HG02938 (cell line): ENCODE measurements at regions not wholly inside any gene's neighbourhood (a gene's known extent, or its start where the extent isn't known, plus 50 kb on each side); places are given as distances from the start of the nearest gene placed in this dataset.

Experiments used
- ATAC-seq: cut with Tn5 transposase; IDR thresholded peaks from one replicate; pipeline ENCODE4 v1.9.1; 2021; ENCODE audit warnings: mild to moderate bottlenecking, moderate library complexity; ENCODE audit not compliant: unreplicated experiment

- no peak for ATAC-seq
Observed at GRCh38 chr12:30828686-30829085, 73.9 kb upstream of the CAPRIN2 start.

- no peak for ATAC-seq
Observed at GRCh38 chr12:30827101-30828066, 72.6 kb upstream of the CAPRIN2 start.

DNA sequence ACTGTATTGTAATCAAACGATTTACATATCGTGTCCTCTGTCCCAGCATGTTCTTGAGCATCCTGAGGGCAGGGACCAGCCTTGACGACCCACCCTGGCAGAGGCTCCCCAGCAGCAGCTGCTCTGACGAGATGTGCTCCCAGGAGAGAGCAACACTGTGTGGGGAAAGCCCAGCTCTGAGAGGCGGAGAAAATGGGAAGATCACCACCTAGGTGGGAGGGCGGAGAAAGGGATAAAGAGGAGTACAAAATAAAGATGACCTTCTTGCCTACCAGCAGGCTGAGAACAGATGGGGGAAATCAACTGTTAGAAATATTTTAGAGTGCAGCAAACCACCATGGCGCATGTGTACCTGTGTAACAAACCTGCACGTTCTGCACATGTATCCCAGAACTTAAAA lies 71.5 kb upstream of the CAPRIN2 start:
- ATAC-seq: no peak

- ATAC-seq: no peak
Observed at GRCh38 chr12:30825341-30825740, 70.6 kb upstream of the CAPRIN2 start.

DNA sequence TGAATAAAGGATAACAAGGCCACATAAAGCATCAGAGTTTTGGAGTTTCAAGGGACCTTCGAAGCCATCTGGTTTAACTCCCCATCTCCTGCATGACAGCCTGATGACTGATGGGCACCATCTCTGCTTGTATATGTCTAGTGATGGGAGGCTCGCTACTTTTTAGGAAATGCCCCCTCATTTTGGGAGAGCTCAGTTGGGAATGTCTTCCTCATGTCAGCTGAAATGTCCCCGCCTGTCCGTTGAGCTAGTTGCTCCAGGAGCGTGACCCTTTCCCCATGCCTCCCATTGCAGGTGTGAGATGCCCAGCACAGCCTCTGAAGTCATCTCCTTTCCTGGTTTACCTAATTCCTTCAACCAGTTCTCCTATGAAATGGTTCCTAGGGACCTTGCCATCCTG lies 69.6 kb upstream of the CAPRIN2 start:
- no peak for ATAC-seq

- no peak for ATAC-seq
Observed at GRCh38 chr12:30823764-30824163, 69.0 kb upstream of the CAPRIN2 start.

GRCh38 chr12:30823156-30823699 lies 68.5 kb upstream of the CAPRIN2 start:
- no peak for ATAC-seq

- no peak for ATAC-seq
Observed at GRCh38 chr12:30822385-30823155, 67.8 kb upstream of the CAPRIN2 start.

DNA sequence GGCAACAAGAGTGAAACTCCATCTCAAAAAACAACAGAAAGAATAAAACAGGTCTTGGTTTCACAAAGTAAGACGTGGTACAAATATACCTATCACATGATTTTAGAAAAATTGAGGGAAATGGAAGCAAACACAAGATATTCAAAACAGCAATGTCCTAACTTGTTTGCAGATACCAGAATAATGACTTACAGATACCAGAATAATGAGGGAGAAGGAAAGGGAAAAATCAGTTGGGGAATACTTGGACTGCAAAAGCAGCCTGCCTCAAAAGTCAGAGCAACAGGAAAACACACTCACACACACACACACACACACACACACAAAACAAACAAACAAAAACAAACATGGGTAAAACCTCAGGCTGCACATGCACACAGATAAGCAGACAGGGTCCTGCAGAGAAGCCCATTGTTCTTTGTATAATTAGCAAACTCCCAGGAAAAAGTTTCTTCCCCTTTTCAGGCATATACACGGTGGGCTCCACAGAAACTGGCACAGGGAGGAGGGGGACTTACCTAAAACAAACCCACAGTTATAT lies 65.7 kb upstream of the CAPRIN2 start:
- no peak for ATAC-seq

DNA sequence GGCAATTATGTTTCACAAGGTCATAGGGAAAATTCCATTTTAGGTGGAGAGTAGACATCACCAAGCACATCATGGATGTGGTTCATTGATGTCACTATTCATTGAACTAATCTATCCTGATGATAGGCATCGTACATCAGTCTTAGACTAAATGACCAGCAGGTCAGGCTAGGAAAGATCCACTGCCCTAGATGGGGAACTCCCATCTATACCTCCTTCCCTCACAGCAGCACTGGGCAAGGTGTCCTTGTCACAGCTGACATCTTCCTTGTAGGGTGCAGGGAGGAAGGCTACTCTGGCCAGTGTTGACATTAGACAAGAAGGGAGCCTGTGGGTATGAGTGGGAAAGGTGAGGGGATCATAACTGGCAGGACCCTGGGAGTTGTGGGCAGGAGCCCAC lies 63.8 kb upstream of the CAPRIN2 start:
- ATAC-seq: no peak

DNA sequence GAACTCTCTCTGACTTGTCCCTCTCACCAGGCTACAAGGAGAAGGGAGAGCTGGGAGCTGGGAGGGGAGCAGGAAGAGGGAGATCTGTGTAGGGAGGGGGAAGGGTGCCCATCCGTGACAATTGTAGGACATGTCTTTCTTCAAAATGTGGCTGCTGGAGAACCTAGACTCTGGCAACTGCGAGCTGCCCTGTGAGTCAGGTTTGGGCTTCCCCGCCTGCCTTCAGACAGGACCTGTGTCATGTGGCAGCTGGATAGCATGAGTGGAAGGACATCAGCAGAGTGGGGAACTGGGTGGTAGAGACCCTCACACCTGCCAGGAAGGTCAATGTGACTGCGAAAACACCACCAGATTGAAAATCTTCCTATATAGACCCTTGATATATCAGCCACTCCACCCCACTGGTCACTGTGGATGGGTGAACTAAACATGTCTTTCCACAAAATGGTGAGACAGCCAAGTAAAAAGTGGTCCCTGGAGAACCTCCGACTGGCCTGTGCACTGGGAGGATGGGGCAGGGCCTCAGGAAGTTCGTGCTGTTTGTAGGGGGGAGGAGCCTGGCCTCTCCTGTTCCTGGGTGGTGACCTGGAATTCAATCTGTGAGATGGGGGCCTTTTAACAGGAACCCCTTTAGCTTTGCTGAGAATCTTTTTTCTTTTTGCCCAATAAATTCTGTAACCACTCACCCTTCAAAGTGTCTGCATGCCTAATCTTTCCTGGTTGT lies 62.2 kb upstream of the CAPRIN2 start:
- no peak for ATAC-seq

DNA sequence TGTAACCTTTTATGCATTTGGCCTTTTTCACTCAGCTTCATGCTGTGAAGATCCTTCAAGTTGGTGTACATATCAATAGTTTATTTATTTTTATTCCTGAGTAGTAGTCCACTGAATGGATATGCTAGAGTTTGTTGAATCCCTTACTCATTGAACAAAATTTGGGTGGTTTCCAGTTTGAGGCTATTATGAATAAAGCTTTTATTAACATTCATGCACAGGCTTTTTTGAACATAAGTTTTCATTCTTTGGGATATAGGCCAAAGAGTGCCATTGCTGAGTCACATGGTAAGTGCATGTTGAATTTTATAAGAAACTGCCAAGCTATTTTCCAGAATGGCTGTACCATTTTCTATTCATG lies 59.5 kb upstream of the CAPRIN2 start:
- ATAC-seq: no peak

- ATAC-seq: no peak
Observed at GRCh38 chr12:30813525-30814294, 59.0 kb upstream of the CAPRIN2 start.

DNA sequence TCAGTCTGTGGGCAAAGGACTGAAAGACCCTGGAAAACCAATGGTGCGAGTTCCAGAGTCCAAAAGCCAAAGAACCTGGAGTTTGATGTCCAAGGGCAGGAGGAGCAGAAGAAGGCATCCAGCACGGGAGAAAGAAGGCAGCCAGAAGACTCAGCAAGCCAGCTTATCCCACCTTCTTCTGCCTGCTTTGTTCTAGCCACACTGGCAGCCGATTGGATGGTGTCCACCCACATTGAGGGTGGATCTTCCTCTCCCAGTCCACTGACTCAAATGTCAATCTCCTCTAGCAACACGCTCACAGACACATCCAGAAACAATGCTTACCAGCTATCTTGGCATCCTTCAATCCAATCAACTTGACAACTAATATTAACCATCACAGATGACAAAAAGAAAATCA lies 57.2 kb upstream of the CAPRIN2 start:
- no peak for ATAC-seq

DNA sequence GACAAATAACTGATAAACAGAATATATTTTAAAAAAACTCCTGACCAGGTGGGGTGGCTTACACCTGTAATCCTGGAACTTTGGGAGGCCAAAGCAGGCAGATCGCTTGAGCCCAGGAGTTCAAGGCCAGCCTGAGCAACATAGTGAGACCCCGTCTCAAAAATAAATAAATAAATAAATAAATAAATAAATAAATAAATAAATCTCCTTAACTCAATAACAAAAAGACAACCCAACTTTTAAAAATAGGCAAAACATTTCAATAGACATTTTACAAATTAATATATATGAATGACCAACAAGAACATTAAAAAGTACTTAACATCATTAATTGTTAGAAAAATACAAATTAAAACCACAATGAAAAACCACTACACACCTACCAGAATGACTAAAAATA lies 56.2 kb upstream of the CAPRIN2 start:
- no peak for ATAC-seq

DNA sequence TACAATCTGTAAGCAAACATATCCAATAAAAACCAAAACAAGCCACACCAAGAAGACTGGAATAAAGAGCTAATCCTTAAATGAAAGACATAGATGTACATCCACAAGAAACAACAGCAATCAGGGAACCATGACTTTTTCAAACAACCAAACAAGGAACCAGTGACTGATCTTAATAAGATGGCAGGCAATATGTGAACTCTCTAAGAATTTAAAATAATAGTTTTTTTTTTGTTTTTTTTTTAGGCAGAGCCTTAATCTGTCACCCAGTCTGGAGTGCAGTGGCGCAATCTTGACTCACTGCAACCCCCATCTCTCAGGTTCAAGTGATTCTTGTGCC lies 52.9 kb upstream of the CAPRIN2 start:
- ATAC-seq: no peak

DNA sequence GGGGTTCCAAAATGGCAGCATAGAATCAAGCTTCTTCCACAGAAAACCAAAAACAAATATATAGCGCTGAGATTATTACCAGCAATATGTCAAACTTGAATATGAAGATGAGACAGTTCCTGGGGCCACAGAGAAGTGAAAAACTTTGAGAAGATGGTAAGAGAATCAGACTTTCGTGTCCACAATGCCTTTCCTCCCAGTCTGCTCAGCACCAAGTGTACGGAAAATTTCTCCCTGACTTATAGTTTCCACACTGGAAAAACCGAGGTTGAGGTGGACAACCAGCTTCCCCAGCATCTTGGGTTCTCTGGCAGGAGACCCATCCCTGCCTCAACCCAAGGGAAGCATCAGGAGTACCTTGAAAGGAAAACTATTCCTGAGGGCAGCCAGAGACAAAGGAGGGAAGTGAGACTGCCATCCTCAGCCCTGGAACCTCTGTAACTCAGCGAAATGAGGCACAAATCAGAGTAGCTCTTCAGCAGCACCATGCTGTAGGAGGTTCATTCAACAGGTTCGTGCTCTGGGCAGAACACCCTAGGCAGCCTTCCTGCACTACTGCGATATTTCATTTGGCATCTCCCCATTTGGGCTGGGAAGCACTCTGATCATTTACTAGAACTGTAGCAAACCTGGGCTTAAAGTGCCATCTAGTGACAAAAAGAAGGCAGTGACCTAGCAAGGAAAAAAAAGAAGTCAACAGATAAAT lies 52.4 kb upstream of the CAPRIN2 start:
- peak; percentile 54 for ATAC-seq

- ATAC-seq: no peak
Observed at GRCh38 chr12:30805959-30806358, 51.2 kb upstream of the CAPRIN2 start.
